ENCODE measurements at regions not wholly inside any gene's neighbourhood (a gene's known extent, or its start where the extent isn't known, plus 50 kb on each side); places are given as distances from the start of the nearest gene placed in this dataset.

GRCh38 chr3:81152156-81152555, 609.3 kb downstream of the GBE1 start:
- Histone ChIP-seq H3K36me3 (no peaks in the 10 kb centered on the region), H3K27ac (no peak overlapping the region), H3K9me3 (peaks cover 0 to 10% (median 0%) of the 10 kb centered on the region in 12 donors), H3K27me3 (no peaks in the 10 kb centered on the region), H3K4me1 (no peaks in the 10 kb centered on the region), H3K4me3 (no peak overlapping the region)
- WGBS, 4 donors: 65 to 67% (median 65%) methylated on average over 2 of the region's 2 CpGs
- DNase-seq (no peak), ATAC-seq (no peak)
- intact Hi-C loops (cut with DNase I): no loop called here
- no peak for TF ChIP-seq CTCF (IDR thresholded peaks at IDR 0.05)
- no peak for TF ChIP-seq POLR2A (IDR thresholded peaks at IDR 0.05)

- DNase-seq (no peak), ATAC-seq (no peak)
- 63 to 84% (median 71%) methylated on average over 1 of the region's 1 CpG for WGBS, 4 donors
- Histone ChIP-seq H3K9me3 (peaks cover 0 to 17% (median 0%) of the 10 kb centered on the region in 12 donors), H3K36me3 (no peaks in the 10 kb centered on the region), H3K27me3 (no peaks in the 10 kb centered on the region), H3K27ac (no peak overlapping the region), H3K4me1 (no peaks in the 10 kb centered on the region), H3K4me3 (no peak overlapping the region)
- intact Hi-C loops (cut with DNase I): no loop called here
- TF ChIP-seq CTCF (IDR thresholded peaks at IDR 0.05) (no peak), POLR2A (IDR thresholded peaks at IDR 0.05) (no peak)
Measured at GRCh38 chr3:81132995-81133394, 628.5 kb downstream of the GBE1 start.

- no peak for TF ChIP-seq CTCF (IDR thresholded peaks at IDR 0.05)
- TF ChIP-seq POLR2A (IDR thresholded peaks at IDR 0.05): no peak
- no peak overlapping the region for H3K27ac ChIP-seq
- WGBS, 4 donors: 44 to 54% (median 49%) methylated on average over 5 of the region's 5 CpGs
- no peaks in the 10 kb centered on the region for H3K27me3 ChIP-seq
- DNase-seq: no peak
- no peak overlapping the region for H3K4me3 ChIP-seq
- no peaks in the 10 kb centered on the region for H3K36me3 ChIP-seq
- peaks cover 0 to 4% (median 0%) of the 10 kb centered on the region in 12 donors for H3K9me3 ChIP-seq
- ATAC-seq: no peak
- intact Hi-C loops (cut with DNase I): no loop called here
- no peaks in the 10 kb centered on the region for H3K4me1 ChIP-seq
Measured at GRCh38 chr3:81105789-81106488, 655.5 kb downstream of the GBE1 start.

GRCh38 chr3:81105206-81105605, 656.2 kb downstream of the GBE1 start:
- H3K27me3 ChIP-seq: no peaks in the 10 kb centered on the region
- no peaks in the 10 kb centered on the region for H3K36me3 ChIP-seq
- intact Hi-C loops (cut with DNase I): no loop called here
- no peaks in the 10 kb centered on the region for H3K4me1 ChIP-seq
- no peak overlapping the region for H3K27ac ChIP-seq
- DNase-seq: no peak
- 57 to 72% (median 64%) methylated on average over 2 of the region's 2 CpGs for WGBS, 4 donors
- no peak for TF ChIP-seq CTCF (IDR thresholded peaks at IDR 0.05)
- TF ChIP-seq POLR2A (IDR thresholded peaks at IDR 0.05): no peak
- no peak for ATAC-seq
- H3K9me3 ChIP-seq: peaks cover 0 to 4% (median 0%) of the 10 kb centered on the region in 12 donors
- no peak overlapping the region for H3K4me3 ChIP-seq

All from heart left ventricle (tissue), 16 donors.